HG03460 (cell line): ENCODE measurements at regions not wholly inside any gene's neighbourhood (a gene's known extent, or its start where the extent isn't known, plus 50 kb on each side); places are given as distances from the start of the nearest gene placed in this dataset.
"Not testable (repeated sequence)": the region's sequence is repeated elsewhere in the genome, so short reads cannot be mapped to it uniquely, and the experiment has no call there.

ENCODE experiments used
- ATAC-seq: cut with Tn5 transposase; IDR thresholded peaks from one replicate; pipeline ENCODE4 v1.9.1; 2021; ENCODE audit not compliant: unreplicated experiment

DNA sequence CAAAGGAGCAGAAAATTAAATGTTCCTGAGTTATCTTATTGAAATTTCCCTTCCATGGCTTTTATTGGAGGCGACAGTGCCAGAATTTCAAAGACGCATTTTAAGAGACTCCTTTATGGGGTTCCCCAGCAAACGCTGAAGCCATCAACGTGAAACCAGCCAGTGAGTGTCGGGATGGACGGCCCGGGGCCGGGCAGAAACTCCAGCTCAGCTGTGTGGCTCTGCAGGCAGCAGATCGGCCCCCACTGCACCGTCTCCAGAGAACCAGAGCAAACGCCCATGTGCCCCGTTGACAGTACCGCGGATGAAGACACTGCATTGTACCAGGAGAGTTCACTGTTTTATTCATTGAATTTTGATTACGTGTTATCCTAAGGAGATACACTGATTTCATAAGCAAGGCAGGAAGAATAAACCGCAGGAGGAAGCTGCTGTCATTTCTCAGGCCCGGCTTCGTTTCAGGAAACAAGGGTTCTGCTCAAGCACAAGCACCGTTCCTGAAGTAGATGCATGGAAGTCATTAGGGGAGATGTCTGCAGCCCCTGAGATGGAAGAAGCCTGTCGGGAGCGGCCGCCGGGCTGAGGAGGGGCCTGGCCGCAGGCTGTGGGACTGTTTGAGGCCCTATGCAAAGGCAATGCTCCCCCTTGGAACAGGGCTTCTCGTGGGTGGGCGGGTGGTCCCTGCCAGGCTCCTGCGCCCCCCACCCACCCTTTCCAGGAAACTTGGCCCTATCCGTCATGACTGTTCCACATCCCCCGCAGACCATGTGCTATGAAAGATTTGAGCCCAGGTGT is 639.7 kb downstream of the TBC1D22A start:
- ATAC-seq = no peak

DNA sequence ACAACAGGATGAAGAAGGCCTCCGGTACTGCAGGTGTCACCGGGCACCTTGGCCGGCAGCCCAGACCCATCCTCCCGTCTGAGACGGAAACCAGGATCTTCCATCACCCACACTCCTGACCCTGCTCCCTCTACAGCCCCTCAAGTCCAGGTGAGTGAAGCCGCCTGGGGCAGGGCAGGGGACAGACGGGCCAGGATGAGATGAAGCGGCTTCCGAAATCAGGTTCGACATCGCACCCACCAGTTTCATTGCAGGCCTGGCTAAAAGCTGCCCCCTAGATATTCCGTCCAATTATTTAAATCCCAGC is 639.1 kb downstream of the TBC1D22A start:
- no peak for ATAC-seq

GRCh38 chr22:47400701-47401591 is 638.5 kb downstream of the TBC1D22A start:
- ATAC-seq = no peak

- not testable (repeated sequence) for ATAC-seq
Measured at GRCh38 chr22:47400131-47400530, 637.7 kb downstream of the TBC1D22A start.

GRCh38 chr22:47398921-47399790 is 636.7 kb downstream of the TBC1D22A start:
- no peak for ATAC-seq

- ATAC-seq = no peak
Measured at GRCh38 chr22:47398491-47398890, 636.0 kb downstream of the TBC1D22A start.

- no peak for ATAC-seq
Measured at GRCh38 chr22:47397673-47398072, 635.2 kb downstream of the TBC1D22A start.

- ATAC-seq = no peak
Measured at GRCh38 chr22:47396515-47396914, 634.1 kb downstream of the TBC1D22A start.

- ATAC-seq = no peak
Measured at GRCh38 chr22:47396105-47396504, 633.7 kb downstream of the TBC1D22A start.

DNA sequence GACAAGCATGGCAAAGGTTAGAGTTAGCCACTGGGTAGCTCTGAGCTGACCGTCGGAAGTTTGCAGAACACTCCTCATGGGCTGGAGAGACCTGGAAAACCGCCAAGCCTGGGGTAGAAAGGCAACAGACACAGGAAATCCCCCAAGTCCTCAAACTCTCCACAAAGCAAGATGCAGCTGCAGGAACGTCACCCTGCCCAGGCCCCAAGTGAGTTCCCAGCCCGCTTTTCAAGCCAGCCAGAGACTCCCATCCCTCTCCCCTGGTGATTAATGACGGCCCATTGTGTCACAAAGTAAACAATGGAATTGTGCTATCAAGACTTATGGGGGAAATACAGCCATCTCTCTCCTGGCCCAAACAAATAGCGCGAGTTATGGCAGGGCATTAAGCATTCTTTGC is 633.0 kb downstream of the TBC1D22A start:
- ATAC-seq = no peak

- ATAC-seq = no peak
Measured at GRCh38 chr22:47394504-47395440, 632.3 kb downstream of the TBC1D22A start.

DNA sequence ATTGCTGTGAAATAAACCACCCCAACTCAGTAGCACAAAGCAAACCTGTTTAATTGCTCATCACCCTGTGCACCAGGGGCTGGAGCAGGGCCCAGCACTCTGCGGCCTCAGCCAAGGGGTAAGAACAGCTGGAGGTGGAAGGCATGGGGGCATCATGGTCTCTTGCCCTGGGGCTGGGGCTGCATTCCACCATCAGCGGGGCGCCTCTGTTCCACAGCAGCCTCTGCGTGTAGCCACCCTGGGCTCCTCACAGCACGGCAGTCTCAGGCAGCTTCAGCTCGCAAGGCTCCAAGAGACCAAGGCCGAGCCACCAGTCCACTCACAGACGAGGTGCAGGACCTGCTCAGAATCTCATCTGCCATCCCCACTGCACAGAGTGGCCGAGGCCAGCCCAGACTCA is 630.7 kb downstream of the TBC1D22A start:
- ATAC-seq = no peak

DNA sequence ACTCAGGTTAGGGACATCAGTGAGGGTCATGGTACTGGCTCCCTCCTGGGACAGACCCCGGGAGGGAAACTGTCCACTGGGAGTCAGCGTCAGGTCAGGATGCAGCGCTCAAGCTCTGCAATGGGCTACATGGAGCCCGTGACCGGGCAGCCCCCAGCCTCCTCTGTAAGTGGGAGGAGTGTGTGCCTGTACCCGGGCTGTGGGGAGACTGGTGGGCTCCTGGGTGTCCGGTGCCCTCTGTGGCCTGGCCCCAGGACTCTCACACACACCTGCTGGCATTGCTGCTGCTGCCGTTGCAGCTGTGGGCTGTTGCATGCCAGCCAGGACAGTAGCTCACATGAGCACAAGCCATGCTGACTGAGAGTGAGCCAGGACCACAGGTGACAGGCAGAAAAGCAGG is 630.3 kb downstream of the TBC1D22A start:
- no peak for ATAC-seq

- no peak for ATAC-seq
Measured at GRCh38 chr22:47392054-47392347, 629.6 kb downstream of the TBC1D22A start.

GRCh38 chr22:47391169-47392053 is 629.0 kb downstream of the TBC1D22A start:
- ATAC-seq = no peak

- ATAC-seq = no peak
Measured at GRCh38 chr22:47390026-47390970, 627.8 kb downstream of the TBC1D22A start.

- ATAC-seq = no peak
Measured at GRCh38 chr22:47389201-47389600, 626.8 kb downstream of the TBC1D22A start.

DNA sequence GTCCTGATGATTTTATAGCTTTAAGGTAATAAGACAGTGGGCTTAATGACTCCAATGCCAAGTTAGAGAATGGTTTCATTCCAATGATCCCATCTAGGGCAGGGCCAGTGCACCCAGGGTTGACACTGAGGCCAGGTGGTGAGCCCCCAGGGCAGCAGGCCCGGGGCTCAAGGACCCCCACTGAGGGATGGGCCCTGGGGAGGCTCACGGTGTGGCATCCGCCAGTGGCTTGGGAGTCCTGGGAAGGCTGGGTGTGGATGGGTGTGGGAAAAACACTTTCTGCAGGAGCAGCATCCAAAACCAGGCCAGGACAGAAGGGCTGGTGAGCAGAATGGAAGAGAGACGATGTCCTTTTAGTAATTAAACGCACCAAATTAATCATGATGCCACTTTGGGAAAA is 626.3 kb downstream of the TBC1D22A start:
- no peak for ATAC-seq
